ENCODE measurements at regions not wholly inside any gene's neighbourhood (a gene's known extent, or its start where the extent isn't known, plus 50 kb on each side); places are given as distances from the start of the nearest gene placed in this dataset.
"Not testable (repeated sequence)": the region's sequence is repeated elsewhere in the genome, so short reads cannot be mapped to it uniquely, and the experiment has no call there.

- Mint-ChIP-seq H3K4me3 (ENCODE audit: unreplicated experiment) (no peak overlapping the region), H3K27ac (ENCODE audit: unreplicated experiment) (no peak overlapping the region), H3K36me3 (ENCODE audit: unreplicated experiment) (no peaks in the 10 kb centered on the region), H3K4me1 (ENCODE audit: unreplicated experiment) (no peaks in the 10 kb centered on the region), H3K27me3 (ENCODE audit: unreplicated experiment) (no peaks in the 10 kb centered on the region), H3K9me3 (ENCODE audit: unreplicated experiment) (peaks cover 6% of the 10 kb centered on the region)
- DNase-seq (ENCODE audit: extremely low spot score, unreplicated experiment) = no peak
- TF ChIP-seq CTCF (IDR thresholded peaks at IDR 0.05) = no peak
Measured at GRCh38 chr4:184906480-184907097, 80.8 kb upstream of the ACSL1 start.

GRCh38 chr4:184907216-184907615 lies 81.4 kb upstream of the ACSL1 start:
- peaks cover 8% of the 10 kb centered on the region for H3K9me3 Mint-ChIP-seq (ENCODE audit: unreplicated experiment)
- no peaks in the 10 kb centered on the region for H3K27me3 Mint-ChIP-seq (ENCODE audit: unreplicated experiment)
- H3K36me3 Mint-ChIP-seq (ENCODE audit: unreplicated experiment) = no peaks in the 10 kb centered on the region
- no peak overlapping the region for H3K4me3 Mint-ChIP-seq (ENCODE audit: unreplicated experiment)
- no peak overlapping the region for H3K27ac Mint-ChIP-seq (ENCODE audit: unreplicated experiment)
- no peak for TF ChIP-seq CTCF (IDR thresholded peaks at IDR 0.05)
- no peaks in the 10 kb centered on the region for H3K4me1 Mint-ChIP-seq (ENCODE audit: unreplicated experiment)
- DNase-seq (ENCODE audit: extremely low spot score, unreplicated experiment) = no peak

- H3K4me1 Mint-ChIP-seq (ENCODE audit: unreplicated experiment) = no peaks in the 10 kb centered on the region
- H3K27me3 Mint-ChIP-seq (ENCODE audit: unreplicated experiment) = no peaks in the 10 kb centered on the region
- H3K36me3 Mint-ChIP-seq (ENCODE audit: unreplicated experiment) = no peaks in the 10 kb centered on the region
- peaks cover 12% of the 10 kb centered on the region for H3K9me3 Mint-ChIP-seq (ENCODE audit: unreplicated experiment)
- no peak overlapping the region for H3K27ac Mint-ChIP-seq (ENCODE audit: unreplicated experiment)
- TF ChIP-seq CTCF (IDR thresholded peaks at IDR 0.05) = no peak
- H3K4me3 Mint-ChIP-seq (ENCODE audit: unreplicated experiment) = no peak overlapping the region
- DNase-seq (ENCODE audit: extremely low spot score, unreplicated experiment) = no peak
Measured at GRCh38 chr4:184907810-184908209, 82.0 kb upstream of the ACSL1 start.

- no peaks in the 10 kb centered on the region for H3K36me3 Mint-ChIP-seq (ENCODE audit: unreplicated experiment)
- no peak for DNase-seq (ENCODE audit: extremely low spot score, unreplicated experiment)
- TF ChIP-seq CTCF (IDR thresholded peaks at IDR 0.05) = no peak
- H3K27me3 Mint-ChIP-seq (ENCODE audit: unreplicated experiment) = no peaks in the 10 kb centered on the region
- no peaks in the 10 kb centered on the region for H3K4me1 Mint-ChIP-seq (ENCODE audit: unreplicated experiment)
- H3K4me3 Mint-ChIP-seq (ENCODE audit: unreplicated experiment) = no peak overlapping the region
- H3K27ac Mint-ChIP-seq (ENCODE audit: unreplicated experiment) = no peak overlapping the region
- peaks cover 15% of the 10 kb centered on the region for H3K9me3 Mint-ChIP-seq (ENCODE audit: unreplicated experiment)
Measured at GRCh38 chr4:184911310-184911709, 85.5 kb upstream of the ACSL1 start.

- no peak overlapping the region for H3K27ac Mint-ChIP-seq (ENCODE audit: unreplicated experiment)
- H3K9me3 Mint-ChIP-seq (ENCODE audit: unreplicated experiment) = peaks cover 15% of the 10 kb centered on the region
Measured at GRCh38 chr4:184913356-184914143, 87.8 kb upstream of the ACSL1 start.

GRCh38 chr4:184918799-184919198 lies 93.0 kb upstream of the ACSL1 start:
- H3K4me1 Mint-ChIP-seq (ENCODE audit: unreplicated experiment); H3K27ac Mint-ChIP-seq (ENCODE audit: unreplicated experiment); H3K4me3 Mint-ChIP-seq (ENCODE audit: unreplicated experiment); H3K36me3 Mint-ChIP-seq (ENCODE audit: unreplicated experiment); DNase-seq (ENCODE audit: extremely low spot score, unreplicated experiment); H3K9me3 Mint-ChIP-seq (ENCODE audit: unreplicated experiment): not testable (repeated sequence)
- H3K27me3 Mint-ChIP-seq (ENCODE audit: unreplicated experiment) = peaks cover 21% of the 10 kb centered on the region

More at GRCh38 chr4:184913356-184914143, 87.8 kb upstream of the ACSL1 start:
- Mint-ChIP-seq H3K4me1 (ENCODE audit: unreplicated experiment) (no peaks in the 10 kb centered on the region), H3K4me3 (ENCODE audit: unreplicated experiment) (no peak overlapping the region), H3K27me3 (ENCODE audit: unreplicated experiment) (peaks cover 11% of the 10 kb centered on the region), H3K36me3 (ENCODE audit: unreplicated experiment) (no peaks in the 10 kb centered on the region)
- TF ChIP-seq CTCF (IDR thresholded peaks at IDR 0.05) = no peak
- no peak for DNase-seq (ENCODE audit: extremely low spot score, unreplicated experiment)

All from osteocyte (in vitro differentiated cells).